HL-60 (cell line): ENCODE measurements at regions not wholly inside any gene's neighbourhood (a gene's known extent, or its start where the extent isn't known, plus 50 kb on each side); places are given as distances from the start of the nearest gene placed in this dataset.

Source experiments
- DNase-seq, 2 experiments: peaks; one replicate each; pipeline ENCODE4 v3.0.0-alpha.2; 2010 to 2020; ENCODE audit warnings: low read depth in 1 of 2, low spot score in 1 of 2
- H3K27ac ChIP-seq: fragments of 250-450 bp; sonication (Bioruptor Pico); replicated peaks from 2 replicates; pipeline ENCODE4 v1.5.1; 2020; ENCODE audit warnings: mild to moderate bottlenecking, moderate library complexity
- H3K27me3 ChIP-seq: fragments of 250-450 bp; sonication (Bioruptor Pico); 2 replicates; pipeline ENCODE4 v1.5.1; 2021; ENCODE audit warnings: mild to moderate bottlenecking, moderate library complexity; ENCODE audit not compliant: insufficient read depth, poor library complexity, severe bottlenecking
- H3K4me3 ChIP-seq: replicated peaks from 2 replicates; pipeline ENCODE4 v1.5.1; 2011; ENCODE audit warnings: mild to moderate bottlenecking, control low read depth, low read length; ENCODE audit not compliant: insufficient read depth
- CTCF ChIP-seq: IDR thresholded peaks from one replicate; pipeline ENCODE4 v1.5.1; 2011; ENCODE audit warnings: low read length, control low read depth, inconsistent platforms; ENCODE audit not compliant: insufficient read depth
- GABPA ChIP-seq: IDR thresholded peaks from 2 replicates; pipeline ENCODE4 v1.6.1; 2012; ENCODE audit warnings: low read depth
- POLR2AphosphoS5 ChIP-seq: IDR thresholded peaks from 2 replicates; pipeline ENCODE4 v1.6.1; 2012; ENCODE audit warnings: low read depth
- REST ChIP-seq: IDR thresholded peaks from 2 replicates; pipeline ENCODE4 v1.6.1; 2012; ENCODE audit warnings: low read depth; ENCODE audit not compliant: insufficient replicate concordance
- SPI1 ChIP-seq: IDR thresholded peaks from 2 replicates; pipeline ENCODE4 v1.6.1; 2012; ENCODE audit warnings: low read depth, mild to moderate bottlenecking, borderline replicate concordance

DNA sequence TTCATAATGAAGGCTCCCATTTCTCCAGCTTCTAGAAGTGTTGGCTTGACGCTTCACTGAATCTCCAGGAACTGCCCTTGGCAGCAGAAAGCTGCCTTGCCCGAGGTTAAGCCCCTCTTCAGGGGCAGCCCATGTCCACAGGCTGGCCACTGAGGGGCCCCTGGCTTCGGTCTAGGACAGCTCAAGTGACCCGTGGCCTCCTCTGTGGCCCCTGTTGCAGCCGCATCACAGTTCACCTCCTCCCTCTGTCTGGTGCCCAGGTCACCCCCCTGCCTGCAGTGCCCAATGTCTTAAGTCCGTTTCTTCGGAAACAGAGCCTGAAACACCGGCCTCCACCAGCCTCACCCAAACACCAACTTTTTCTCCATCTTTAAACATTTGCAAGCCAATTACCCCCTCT lies 279.2 kb upstream of the MKI67 start:
- TF ChIP-seq CTCF (no peak), GABPA (no peak), REST (no peak), POLR2AphosphoS5 (no peak), SPI1 (no peak)
- no peak overlapping the region for H3K4me3 ChIP-seq
- no peak for DNase-seq
- H3K27ac ChIP-seq, result no peak overlapping the region
- H3K27me3 ChIP-seq, result peaks cover 2% of the 10 kb centered on the region

DNA sequence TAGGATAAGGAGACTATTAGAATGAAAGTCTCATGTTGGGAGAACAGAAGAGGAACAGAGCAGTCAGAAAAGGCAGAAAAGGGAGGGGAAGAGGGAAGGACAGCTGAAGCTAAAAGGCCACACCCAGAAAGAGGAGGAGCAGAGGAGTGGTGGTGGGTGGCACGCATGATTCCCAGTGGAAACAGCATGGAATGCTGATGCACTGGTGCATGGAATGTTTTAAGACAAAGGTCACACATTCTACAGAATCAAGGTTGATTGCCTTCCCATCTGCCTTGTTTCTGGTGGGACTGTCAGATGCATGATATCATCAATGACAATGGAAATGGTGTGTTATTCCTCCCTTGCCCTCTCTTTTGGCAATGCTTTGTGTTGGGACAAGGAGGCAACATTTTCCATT lies 285.4 kb upstream of the MKI67 start:
- H3K4me3 ChIP-seq, result no peak overlapping the region
- no peak for DNase-seq
- H3K27ac ChIP-seq, result no peak overlapping the region
- peaks cover 2% of the 10 kb centered on the region for H3K27me3 ChIP-seq
- TF ChIP-seq REST (no peak), SPI1 (no peak), GABPA (no peak)

DNA sequence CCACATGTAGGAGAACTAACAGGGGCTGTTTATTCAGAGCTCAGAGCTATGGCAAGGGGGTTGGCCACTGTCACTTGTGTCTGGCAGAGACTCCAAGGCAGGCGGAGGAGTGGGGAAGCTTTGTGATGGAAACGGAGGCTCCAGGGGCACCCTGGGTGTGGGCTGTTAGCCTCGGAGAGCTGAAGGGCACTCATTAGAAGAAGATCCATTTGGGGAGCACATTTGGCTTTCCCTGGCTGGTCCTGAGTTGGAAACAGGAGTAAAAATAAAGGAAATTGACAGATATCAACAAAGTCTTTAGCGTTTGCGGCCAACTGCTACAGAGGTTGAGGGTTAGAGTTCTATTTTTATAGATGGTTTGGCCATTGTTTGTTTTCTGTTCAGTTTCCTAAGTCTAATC lies 288.3 kb upstream of the MKI67 start:
- no peak for DNase-seq
- H3K27me3 ChIP-seq, result peaks cover under 1% of the 10 kb centered on the region

More for the DNA sequence above, 288.3 kb upstream of the MKI67 start:
- Histone ChIP-seq H3K4me3 (no peak overlapping the region), H3K27ac (no peak overlapping the region)
- no peak for TF ChIP-seq SPI1
- TF ChIP-seq GABPA, result no peak
- TF ChIP-seq CTCF, result no peak
- no peak for TF ChIP-seq REST
- TF ChIP-seq POLR2AphosphoS5, result no peak
